PFSK-1 (cell line): ENCODE measurements at regions not wholly inside any gene's neighbourhood (a gene's known extent, or its start where the extent isn't known, plus 50 kb on each side); places are given as distances from the start of the nearest gene placed in this dataset.

Source experiments
- POLR2AphosphoS5 ChIP-seq: IDR thresholded peaks from 2 replicates; pipeline ENCODE4 v1.6.1; 2012; ENCODE audit warnings: low read depth, mild to moderate bottlenecking, control low read depth, low read length, moderate library complexity
- REST ChIP-seq, 2 experiments: IDR thresholded peaks; 2 replicates each; pipeline versions ENCODE4 v1.6.1 to v1.8.0; 2011 to 2012; ENCODE audit warnings: low read depth in 2 of 2, low read length in 2 of 2, control low read depth in 1 of 2, inconsistent platforms in 1 of 2, mild to moderate bottlenecking in 1 of 2, moderate library complexity in 1 of 2; ENCODE audit not compliant: insufficient read depth in 1 of 2
- SIN3A ChIP-seq: IDR thresholded peaks from 2 replicates; pipeline ENCODE4 v1.6.1; 2012; ENCODE audit warnings: mild to moderate bottlenecking, low read length, moderate library complexity, borderline replicate concordance; ENCODE audit not compliant: insufficient read depth
- TAF1 ChIP-seq: IDR thresholded peaks from 2 replicates; pipeline ENCODE4 v1.6.1; 2012; ENCODE audit warnings: low read length, control low read depth, borderline replicate concordance; ENCODE audit not compliant: insufficient read depth

- TF ChIP-seq SIN3A, result no peak
- TF ChIP-seq REST (IDR thresholded peaks at IDR 0.05; ENCODE audit: insufficient read depth in 1 of 2, low read depth in 2 of 2, low read length in 2 of 2), result no peak
- TF ChIP-seq POLR2AphosphoS5, result no peak
- TF ChIP-seq TAF1, result no peak
Measured at GRCh38 chr4:26220696-26221095, 100.1 kb upstream of the RBPJ start.
